Jurkat, Clone E6-1 (cell line): ENCODE measurements at regions not wholly inside any gene's neighbourhood (a gene's known extent, or its start where the extent isn't known, plus 50 kb on each side); places are given as distances from the start of the nearest gene placed in this dataset.

Experiments used
- DNase-seq: peaks from one replicate; pipeline ENCODE4 v3.0.0-alpha.2; 2011; ENCODE audit warnings: low read depth, low spot score
- H3K4me3 ChIP-seq: 2 replicates; pipeline ENCODE4 v1.5.1; 2011; ENCODE audit warnings: mild to moderate bottlenecking, low read length, control low read depth, moderate library complexity

- DNase-seq, result no peak
- no peak overlapping the region for H3K4me3 ChIP-seq
These were observed 54.7 kb upstream of the SNX9 start for GRCh38 chr6:157768304-157768703.

GRCh38 chr6:157768863-157769551 lies 54.0 kb upstream of the SNX9 start:
- no peak overlapping the region for H3K4me3 ChIP-seq

GRCh38 chr6:157769776-157770426 lies 53.1 kb upstream of the SNX9 start:
- DNase-seq, result no peak

More at GRCh38 chr6:157768863-157769551, 54.0 kb upstream of the SNX9 start:
- DNase-seq, result no peak

GRCh38 chr6:157770946-157771345 lies 52.1 kb upstream of the SNX9 start:
- DNase-seq, result no peak
- no peak overlapping the region for H3K4me3 ChIP-seq

More at GRCh38 chr6:157769776-157770426, 53.1 kb upstream of the SNX9 start:
- H3K4me3 ChIP-seq, result no peak overlapping the region

GRCh38 chr6:157772820-157773219 lies 50.2 kb upstream of the SNX9 start:
- no peak overlapping the region for H3K4me3 ChIP-seq
- no peak for DNase-seq
